ENCODE measurements at regions not wholly inside any gene's neighbourhood (a gene's known extent, or its start where the extent isn't known, plus 50 kb on each side); places are given as distances from the start of the nearest gene placed in this dataset.
A peak's percentile ranks its signal among the peaks of the same experiment; 100 is the strongest.

- no peak for TF ChIP-seq ESRRA (CRISPR knock-in tag; IDR thresholded peaks at IDR 0.05; ENCODE audit: borderline replicate concordance)
- no peak for TF ChIP-seq PRDM15 (CRISPR knock-in tag; IDR thresholded peaks at IDR 0.05)
- no peak for TF ChIP-seq TCF7 (CRISPR knock-in tag; IDR thresholded peaks at IDR 0.05; ENCODE audit: low read depth)
- no peak for TF ChIP-seq ZSCAN18 (CRISPR knock-in tag; IDR thresholded peaks at IDR 0.05)
- TF ChIP-seq ZNF219 (CRISPR knock-in tag; IDR thresholded peaks at IDR 0.05; ENCODE audit: borderline replicate concordance), result no peak
- TF ChIP-seq ZNF263 (CRISPR knock-in tag; IDR thresholded peaks at IDR 0.05; ENCODE audit: low read depth), result no peak
- no peak for TF ChIP-seq FOXP1 (CRISPR knock-in tag; IDR thresholded peaks at IDR 0.05; ENCODE audit: borderline replicate concordance)
- no peak for TF ChIP-seq GRHL2 (CRISPR knock-in tag; IDR thresholded peaks at IDR 0.05; ENCODE audit: insufficient replicate concordance, severe bottlenecking)
- TF ChIP-seq E2F5 (CRISPR knock-in tag; IDR thresholded peaks at IDR 0.05), result no peak
- TF ChIP-seq AFF4 (CRISPR knock-in tag; IDR thresholded peaks at IDR 0.05; ENCODE audit: borderline replicate concordance), result no peak
- no peak for TF ChIP-seq CDX4 (CRISPR knock-in tag; IDR thresholded peaks at IDR 0.05; ENCODE audit: borderline replicate concordance)
- TF ChIP-seq NR2C2 (CRISPR knock-in tag; IDR thresholded peaks at IDR 0.05), result no peak
- no peak for TF ChIP-seq SOX15 (CRISPR knock-in tag; IDR thresholded peaks at IDR 0.05)
- TF ChIP-seq IRF1 (CRISPR knock-in tag; IDR thresholded peaks at IDR 0.05), result no peak
These were observed 565.3 kb upstream of the SLITRK1 start (continued) for GRCh38 chr13:84447640-84447978.

GRCh38 chr13:84446972-84447639 lies 564.8 kb upstream of the SLITRK1 start:
- CTCF ChIA-PET, result no interaction called here
- H3K4me3 Mint-ChIP-seq, result no peak overlapping the region
- H3K9me3 Mint-ChIP-seq, result peaks cover 8% of the 10 kb centered on the region
- POLR2A ChIA-PET, result no interaction called here
- peaks cover 19% of the 10 kb centered on the region for H3K4me1 Mint-ChIP-seq
- ATAC-seq (peak; percentile 77), DNase-seq (ENCODE audit: low spot score) (no peak)
- no peaks in the 10 kb centered on the region for H3K27me3 Mint-ChIP-seq (ENCODE audit: low read depth)
- H3K36me3 Mint-ChIP-seq, result no peaks in the 10 kb centered on the region
- no peak overlapping the region for H3K27ac Mint-ChIP-seq
- TF ChIP-seq ZNF263 (CRISPR knock-in tag; IDR thresholded peaks at IDR 0.05; ENCODE audit: low read depth) (no peak), CDX4 (CRISPR knock-in tag; IDR thresholded peaks at IDR 0.05; ENCODE audit: borderline replicate concordance) (no peak), SP1 (CRISPR knock-in tag; conservative IDR thresholded peaks at IDR 0.05) (no peak), ZNF121 (CRISPR knock-in tag; IDR thresholded peaks at IDR 0.05) (no peak), ZNF281 (CRISPR knock-in tag; IDR thresholded peaks at IDR 0.05) (no peak), NFYB (CRISPR knock-in tag; conservative IDR thresholded peaks at IDR 0.05; ENCODE audit: low read depth) (no peak), ZNF396 (CRISPR knock-in tag; IDR thresholded peaks at IDR 0.05; ENCODE audit: borderline replicate concordance) (no peak), EMX1 (CRISPR knock-in tag; IDR thresholded peaks at IDR 0.05) (no peak), IRF2 (CRISPR knock-in tag; IDR thresholded peaks at IDR 0.05; ENCODE audit: borderline replicate concordance, low read depth) (no peak), FOXP1 (CRISPR knock-in tag; IDR thresholded peaks at IDR 0.05; ENCODE audit: borderline replicate concordance) (no peak)
